H1 (cell line): ENCODE measurements at regions not wholly inside any gene's neighbourhood (a gene's known extent, or its start where the extent isn't known, plus 50 kb on each side); places are given as distances from the start of the nearest gene placed in this dataset.

Experiments
- CTCF ChIA-PET: fragments of 300-600 bp; sonication (Branson Sonifier 250); formaldehyde crosslinking; loops from one replicate; lab custom pipeline; 2021; ENCODE audit not compliant: partially characterized antibody; lab: Charles Lee
- POLR2A ChIA-PET: fragments of 300-600 bp; sonication (Branson Sonifier 250); formaldehyde crosslinking; loops from one replicate; lab custom pipeline; 2021; ENCODE audit warnings: inconsistent platforms; ENCODE audit not compliant: partially characterized antibody; lab: Charles Lee
- DNase-seq, 2 experiments: peaks; one replicate each; pipeline versions ENCODE4 v3.0.0 to v3.0.0-alpha.2; 2010 to 2022; ENCODE audit warnings: low spot score in 2 of 2, low read depth in 1 of 2, mixed read lengths in 1 of 2
- FAIRE-seq: peaks from 2 replicates; lab custom pipeline; 2011; peaks lifted over from hg19 to GRCh38; lab: Jason Lieb, UNC
- H2AFZ ChIP-seq: 2 replicates; pipeline ENCODE4 v1.8.1; 2012; ENCODE audit warnings: low read length, inconsistent platforms
- H2AK5ac ChIP-seq: 2 replicates; pipeline ENCODE4 v1.6.1; 2013; ENCODE audit warnings: low read depth, low read length
- H2BK120ac ChIP-seq: replicated peaks from 2 replicates; pipeline ENCODE3; 2013; ENCODE audit warnings: low read depth, low read length, inconsistent platforms
- H2BK12ac ChIP-seq: 2 replicates; pipeline ENCODE4 v1.6.1; 2013; ENCODE audit warnings: low read depth, low read length
- H2BK15ac ChIP-seq: 2 replicates; pipeline ENCODE4 v1.6.1; 2013; ENCODE audit warnings: low read length
- H2BK20ac ChIP-seq: 2 replicates; pipeline ENCODE4 v1.6.1; 2013; ENCODE audit warnings: low read length
- H2BK5ac ChIP-seq: 2 replicates; pipeline ENCODE4 v1.6.1; 2013; ENCODE audit warnings: low read depth, low read length
- H3K14ac ChIP-seq: 2 replicates; pipeline ENCODE4 v1.6.1; 2013; ENCODE audit warnings: inconsistent platforms; ENCODE audit not compliant: insufficient read length
- H3K18ac ChIP-seq: 2 replicates; pipeline ENCODE4 v1.6.1; 2013; ENCODE audit warnings: low read length; ENCODE audit errors: extremely low read depth
- H3K23ac ChIP-seq: 2 replicates; pipeline ENCODE4 v1.6.1; 2013; ENCODE audit warnings: inconsistent platforms; ENCODE audit not compliant: insufficient read length
- H3K23me2 ChIP-seq: 2 replicates; pipeline ENCODE4 v1.6.1; 2013; ENCODE audit warnings: low read depth, low read length
- H3K27ac ChIP-seq: 2 replicates; pipeline ENCODE4 v1.6.1; 2011; ENCODE audit warnings: low read depth, low read length, inconsistent platforms
- H3K27me3 ChIP-seq, 4 experiments: replicated peaks in 1 of 4; 1 replicate in 1 of 4; 2 replicates in 3 of 4; pipeline versions ENCODE4 v1.6.1 to v1.8.1; 2011 to 2013; ENCODE audit warnings: low read length in 3 of 4, mild to moderate bottlenecking in 3 of 4, inconsistent platforms in 2 of 4, mixed read lengths in 2 of 4, moderate library complexity in 1 of 4; ENCODE audit not compliant: control insufficient read depth in 3 of 4, insufficient read depth in 3 of 4; ENCODE audit errors: extremely low read depth in 1 of 4
- H3K36me3 ChIP-seq, 4 experiments: 2 replicates each; pipeline versions ENCODE4 v1.6.1 to v1.8.1; 2011 to 2013; ENCODE audit warnings: mild to moderate bottlenecking in 4 of 4, low read length in 3 of 4, moderate library complexity in 2 of 4, control low read depth in 1 of 4, inconsistent platforms in 1 of 4; ENCODE audit not compliant: insufficient read depth in 4 of 4, control insufficient read depth in 2 of 4
- H3K4ac ChIP-seq: replicated peaks from 2 replicates; pipeline ENCODE3; 2013; ENCODE audit warnings: low read length, low read depth, mixed read lengths, inconsistent platforms; ENCODE audit not compliant: insufficient read length
- H3K4me1 ChIP-seq, 4 experiments: replicated peaks in 1 of 4; 1 replicate in 1 of 4; 2 replicates in 3 of 4; pipeline versions ENCODE4 v1.6.1 to v1.8.1; 2011 to 2013; ENCODE audit warnings: low read length in 3 of 4, inconsistent platforms in 2 of 4, mixed read lengths in 1 of 4; ENCODE audit not compliant: insufficient read depth in 4 of 4, control insufficient read depth in 3 of 4
- H3K4me2 ChIP-seq, 2 experiments: 2 replicates each; pipeline versions ENCODE4 v1.6.1 to v1.8.1; 2011 to 2013; ENCODE audit warnings: low read depth in 2 of 2, low read length in 2 of 2, control low read depth in 1 of 2, inconsistent platforms in 1 of 2, mild to moderate bottlenecking in 1 of 2; ENCODE audit not compliant: insufficient read depth in 1 of 2
- H3K4me3 ChIP-seq, 4 experiments: fragments of 200-600, 300-600 bp in 1 of 4; sonication (generic), shearing (Covaris generic), sonication (Bioruptor Twin) in 1 of 4; 2 replicates each; pipeline versions ENCODE4 v1.5.1 to v1.8.1; 2011 to 2016; ENCODE audit warnings: low read length in 4 of 4, low read depth in 3 of 4, control low read depth in 2 of 4, inconsistent platforms in 2 of 4, mild to moderate bottlenecking in 2 of 4, mixed read lengths in 1 of 4, moderate library complexity in 1 of 4; ENCODE audit not compliant: insufficient read depth in 2 of 4; ENCODE audit errors: extremely low read depth in 1 of 4
- H3K56ac ChIP-seq: replicated peaks from 2 replicates; pipeline ENCODE3; 2013; ENCODE audit warnings: low read depth, mild to moderate bottlenecking, mixed read lengths, low read length, inconsistent platforms; ENCODE audit not compliant: insufficient read length
- H3K79me1 ChIP-seq: 2 replicates; pipeline ENCODE4 v1.6.1; 2013; ENCODE audit warnings: low read depth, low read length, control low read depth
- H3K79me2 ChIP-seq, 2 experiments: 2 replicates each; pipeline versions ENCODE4 v1.6.1 to v1.8.1; 2012 to 2013; ENCODE audit warnings: low read length in 2 of 2, mild to moderate bottlenecking in 2 of 2, inconsistent platforms in 1 of 2; ENCODE audit not compliant: insufficient read depth in 2 of 2, control insufficient read depth in 1 of 2
- H3K9ac ChIP-seq, 4 experiments: replicated peaks in 1 of 4; 1 replicate in 1 of 4; 2 replicates in 3 of 4; pipeline versions ENCODE4 v1.6.1 to v1.8.1; 2011 to 2013; ENCODE audit warnings: low read depth in 3 of 4, low read length in 3 of 4, control low read depth in 2 of 4, mild to moderate bottlenecking in 2 of 4, moderate library complexity in 2 of 4, inconsistent platforms in 1 of 4; ENCODE audit errors: extremely low read depth in 1 of 4
- H3K9me3 ChIP-seq, 2 experiments: 2 replicates each; pipeline versions ENCODE4 v1.6.1 to v1.8.1; 2012 to 2013; ENCODE audit warnings: mild to moderate bottlenecking in 2 of 2, moderate library complexity in 2 of 2, control low read depth in 1 of 2, inconsistent platforms in 1 of 2, low read depth in 1 of 2, low read length in 1 of 2, mixed read lengths in 1 of 2; ENCODE audit not compliant: insufficient read depth in 2 of 2
- H4K20me1 ChIP-seq, 2 experiments: replicated peaks in 1 of 2; 2 replicates each; pipeline versions ENCODE3 to v1.8.1; 2011 to 2013; ENCODE audit warnings: inconsistent platforms in 2 of 2, low read length in 2 of 2, mild to moderate bottlenecking in 1 of 2; ENCODE audit not compliant: insufficient read depth in 2 of 2, control insufficient read depth in 1 of 2
- H4K5ac ChIP-seq: 2 replicates; pipeline ENCODE4 v1.6.1; 2013; ENCODE audit warnings: low read length, low read depth, mixed read lengths, inconsistent platforms; ENCODE audit not compliant: insufficient read length
- H4K8ac ChIP-seq: 2 replicates; pipeline ENCODE4 v1.8.0; 2013; ENCODE audit warnings: mild to moderate bottlenecking, moderate library complexity, low read length, inconsistent platforms; ENCODE audit not compliant: insufficient read depth; ENCODE audit errors: extremely low read depth
- H4K91ac ChIP-seq: replicated peaks from 2 replicates; pipeline ENCODE3; 2013; ENCODE audit warnings: low read length, mixed read lengths, inconsistent platforms; ENCODE audit not compliant: insufficient read length
- ASH2L ChIP-seq: fragments of 200-600, 300-600 bp; sonication (generic); IDR thresholded peaks from one replicate; pipeline ENCODE4 v1.7.1; 2017; ENCODE audit warnings: low read length
- CTBP2 ChIP-seq: IDR thresholded peaks from 2 replicates; pipeline ENCODE4 v1.7.0; 2011; ENCODE audit warnings: borderline replicate concordance, mild to moderate bottlenecking, moderate library complexity, mixed read lengths, low read length; ENCODE audit not compliant: insufficient read depth, insufficient read length
- EZH2 ChIP-seq: fragments of 200-600 bp; sonication (generic); IDR thresholded peaks from 2 replicates; pipeline ENCODE4 v1.7.1; 2012; ENCODE audit warnings: low read depth, mild to moderate bottlenecking, moderate library complexity, low read length, inconsistent platforms; ENCODE audit not compliant: severe bottlenecking
- GABPA ChIP-seq: IDR thresholded peaks from 2 replicates; pipeline ENCODE4 v1.6.1; 2011; ENCODE audit warnings: mild to moderate bottlenecking, low read length, moderate library complexity, borderline replicate concordance; ENCODE audit not compliant: insufficient read depth
- GTF2F1 ChIP-seq: IDR thresholded peaks from 2 replicates; pipeline ENCODE4 v1.6.1; 2012; ENCODE audit warnings: low read depth, low read length, improper control_type of control experiment, borderline replicate concordance
- NRF1 ChIP-seq: IDR thresholded peaks from 2 replicates; pipeline ENCODE4 v1.6.1; 2011; ENCODE audit warnings: mild to moderate bottlenecking, low read depth, low read length, improper control_type of control experiment
- RFX5 ChIP-seq: IDR thresholded peaks from 2 replicates; pipeline ENCODE4 v1.6.1; 2011; ENCODE audit warnings: low read depth, low read length, improper control_type of control experiment, borderline replicate concordance
- SP2 ChIP-seq: IDR thresholded peaks from 2 replicates; pipeline ENCODE4 v1.6.1; 2012; ENCODE audit warnings: mild to moderate bottlenecking, low read length, inconsistent platforms
- TAF7 ChIP-seq: optimal IDR thresholded peaks from 2 replicates; pipeline ENCODE3; 2011; ENCODE audit warnings: low read depth, mild to moderate bottlenecking, inconsistent platforms, low read length, moderate library complexity, borderline replicate concordance
- WGBS, 2 experiments: shearing (Covaris generic) in 1 of 2; methylation state at CpG; one replicate each; pipeline versions ENCODE4 v1.1.6 to v1.1.7; 2013 to 2015; ENCODE audit warnings: low lambda C conversion rate in 2 of 2, mixed read lengths in 2 of 2, inconsistent platforms in 1 of 2, low coverage in 1 of 2, missing lambda C conversion rate in 1 of 2; ENCODE audit not compliant: insufficient replicate concordance in 2 of 2, insufficient coverage in 1 of 2, insufficient read length in 1 of 2; ENCODE audit errors: extremely low coverage in 1 of 2, missing lambda C conversion rate in 1 of 2; 5-methylcytosine and 5-hydroxymethylcytosine counted together

DNA sequence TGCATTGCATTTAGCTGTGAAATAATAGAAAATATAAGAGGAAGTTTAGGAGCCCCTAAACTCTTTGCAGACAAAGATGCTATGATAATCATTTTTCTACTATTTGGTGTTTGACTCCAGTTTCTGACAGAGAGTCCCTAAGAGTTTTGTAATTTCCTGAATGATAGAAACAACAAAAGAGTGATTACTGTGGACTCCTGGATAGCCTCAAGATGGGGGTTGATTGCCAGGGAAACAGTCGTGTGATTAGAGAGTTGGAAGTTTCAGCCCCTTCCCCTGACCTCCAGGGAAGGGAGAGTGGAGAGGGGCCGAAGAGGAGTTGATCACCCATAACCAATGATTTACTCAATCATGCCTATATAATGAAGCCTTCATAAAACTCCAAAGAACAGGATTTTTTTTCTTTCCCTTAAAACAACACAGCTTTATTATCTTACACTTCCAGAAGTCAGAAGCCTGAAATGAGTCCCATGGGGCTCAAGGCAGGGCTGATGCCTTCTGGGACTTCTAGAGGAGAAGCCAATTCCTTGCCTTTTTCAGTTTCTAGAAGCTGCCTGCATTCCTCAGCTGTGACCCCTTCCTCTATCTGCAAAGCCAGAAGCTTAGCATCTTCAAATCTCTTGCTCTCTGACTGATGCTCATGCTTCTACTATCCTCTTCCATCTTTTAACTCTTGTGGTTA, 292.3 kb upstream of the ZPLD1 start:
- H3K79me2 ChIP-seq = no peaks in the 10 kb centered on the region
- DNase-seq (no peak), FAIRE-seq (no peak)
- no peak overlapping the region for H2AK5ac ChIP-seq
- no peaks in the 10 kb centered on the region for H4K20me1 ChIP-seq
- no peak overlapping the region for H3K4me2 ChIP-seq
- H4K5ac ChIP-seq = no peak overlapping the region
- POLR2A ChIA-PET = no interaction called here
- WGBS, 2 experiments = 79% methylated on average over 2 of the region's 2 CpGs; no CpG with 5 or more reads in 1 of the 2 experiments
- TF ChIP-seq EZH2 (no peak), NRF1 (no peak), CTBP2 (no peak), GTF2F1 (no peak), GABPA (no peak), SP2 (no peak), RFX5 (no peak), ASH2L (no peak), TAF7 (no peak)
- no peak overlapping the region for H4K91ac ChIP-seq
- H3K4me3 ChIP-seq = no peak overlapping the region
- CTCF ChIA-PET = no interaction called here
- H3K27me3 ChIP-seq = no peaks in the 10 kb centered on the region
- H3K27ac ChIP-seq = no peak overlapping the region
- H3K79me1 ChIP-seq = no peaks in the 10 kb centered on the region
- no peak overlapping the region for H2BK120ac ChIP-seq
- H2BK12ac ChIP-seq = no peak overlapping the region
- H3K36me3 ChIP-seq = no peaks in the 10 kb centered on the region
- no peak overlapping the region for H3K9ac ChIP-seq
- no peak overlapping the region for H2BK15ac ChIP-seq
- no peaks in the 10 kb centered on the region for H3K9me3 ChIP-seq
- no peak overlapping the region for H2BK5ac ChIP-seq
- no peak overlapping the region for H3K4ac ChIP-seq
- H3K23me2 ChIP-seq = no peaks in the 10 kb centered on the region
- H3K4me1 ChIP-seq = no peaks in the 10 kb centered on the region
- no peak overlapping the region for H3K14ac ChIP-seq
- H4K8ac ChIP-seq = no peak overlapping the region
- no peak overlapping the region for H2AFZ ChIP-seq
- no peak overlapping the region for H2BK20ac ChIP-seq
- H3K23ac ChIP-seq = no peak overlapping the region
- no peak overlapping the region for H3K56ac ChIP-seq
- no peak overlapping the region for H3K18ac ChIP-seq
